Gastrocnemius medialis (tissue), 4 donors: ENCODE measurements at regions not wholly inside any gene's neighbourhood (a gene's known extent, or its start where the extent isn't known, plus 50 kb on each side); places are given as distances from the start of the nearest gene placed in this dataset.

ENCODE experiments used
- ATAC-seq, 2 donors: fragments of 150-250 bp; one replicate each; pipeline ENCODE4 v1.9.1; 2016
- DNase-seq, 2 donors: peaks; one replicate each; pipeline ENCODE4 v3.0.0-alpha.2; 2019
- H3K27ac ChIP-seq, 4 donors: fragments of 200-600 bp; sonication (generic); 1 replicate in 1 of 4; 2 replicates in 3 of 4; pipeline ENCODE4 v1.5.1; 2016 to 2018; ENCODE audit warnings: mild to moderate bottlenecking in 2 of 4, moderate library complexity in 1 of 4
- H3K27me3 ChIP-seq, 3 donors: fragments of 200-600 bp; sonication (generic) in 2 of 3; 1 replicate in 1 of 3; 2 replicates in 2 of 3; pipeline versions ENCODE4 v1.5.1 to v1.6.0; 2016 to 2019; ENCODE audit warnings: mild to moderate bottlenecking in 1 of 3, moderate library complexity in 1 of 3
- H3K36me3 ChIP-seq, 2 donors: fragments of 200-600 bp; sonication (generic) in 1 of 2; one replicate each; pipeline ENCODE4 v1.5.1; 2017 to 2018
- H3K4me1 ChIP-seq, 2 donors: fragments of 200-600 bp; sonication (generic) in 1 of 2; one replicate each; pipeline ENCODE4 v1.5.1; 2016 to 2017; ENCODE audit warnings: mild to moderate bottlenecking in 2 of 2
- H3K4me3 ChIP-seq, 4 donors: fragments of 200-600 bp; sonication (generic) in 3 of 4; 1 replicate in 1 of 4; 2 replicates in 3 of 4; pipeline ENCODE4 v1.5.1; 2016 to 2019; ENCODE audit warnings: mild to moderate bottlenecking in 2 of 4
- H3K9me3 ChIP-seq, 3 donors: fragments of 200-600 bp; sonication (generic) in 2 of 3; 1 replicate in 1 of 3; 2 replicates in 2 of 3; pipeline ENCODE4 v1.5.1; 2016 to 2019
- POLR2A ChIP-seq, 2 donors: fragments of 450-650 bp; IDR thresholded peaks; one replicate each; pipeline ENCODE4 v1.6.1; 2017; ENCODE audit warnings: antibody characterized with exemption in 2 of 2, mild to moderate bottlenecking in 2 of 2, moderate library complexity in 2 of 2
- in situ Hi-C, 4 donors: fragments of 200-750 bp; cut with MboI; loops; one replicate each; pipeline versions ENCODE4 v1.15.0 to v1.8.0; 2017; ENCODE audit warnings: low sequenced_read_pairs in 4 of 4
- intact Hi-C: fragments of 100-400 bp; cut with DNase I; formaldehyde crosslinking; loops from one replicate; pipeline ENCODE4 v1.15.1; 2023; ENCODE audit warnings: low total_unique reads
- TF ChIP-seq, protein P1 (sequence below), 5 experiments: fragments of 450-650 bp in 3 of 5; fragments of 200-600 bp in 2 of 5; sonication (generic) in 2 of 5; IDR thresholded peaks in 4 of 5; conservative IDR thresholded peaks in 1 of 5; 1 replicate in 4 of 5; 2 replicates in 1 of 5; pipeline ENCODE4 v1.5.1; 2016 to 2019; ENCODE audit warnings: antibody characterized with exemption in 5 of 5, mild to moderate bottlenecking in 3 of 5, moderate library complexity in 3 of 5

DNA sequence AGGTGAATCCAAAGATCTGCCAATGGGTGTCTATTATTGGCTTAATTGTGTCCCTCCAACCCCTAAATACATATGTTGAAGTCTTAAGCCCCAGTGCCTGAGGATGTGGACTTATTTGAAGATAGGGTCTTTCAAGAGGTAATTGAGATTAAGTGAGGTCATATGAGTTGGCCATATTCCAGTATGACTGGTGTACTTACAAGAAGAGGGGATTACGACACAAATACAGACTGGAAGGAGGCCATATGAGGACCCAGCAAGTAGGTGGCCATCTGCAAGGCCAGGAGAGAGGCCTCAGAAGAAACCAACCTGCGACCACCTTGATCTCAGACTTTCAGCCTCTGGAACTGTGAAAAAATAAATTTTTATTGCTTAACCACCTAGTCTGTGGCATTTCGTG, 121.1 kb upstream of the FN1 start:
- ATAC-seq, result no peak
- H3K27ac ChIP-seq, result no peak overlapping the region
- in situ Hi-C loops, result no loop called here

DNA sequence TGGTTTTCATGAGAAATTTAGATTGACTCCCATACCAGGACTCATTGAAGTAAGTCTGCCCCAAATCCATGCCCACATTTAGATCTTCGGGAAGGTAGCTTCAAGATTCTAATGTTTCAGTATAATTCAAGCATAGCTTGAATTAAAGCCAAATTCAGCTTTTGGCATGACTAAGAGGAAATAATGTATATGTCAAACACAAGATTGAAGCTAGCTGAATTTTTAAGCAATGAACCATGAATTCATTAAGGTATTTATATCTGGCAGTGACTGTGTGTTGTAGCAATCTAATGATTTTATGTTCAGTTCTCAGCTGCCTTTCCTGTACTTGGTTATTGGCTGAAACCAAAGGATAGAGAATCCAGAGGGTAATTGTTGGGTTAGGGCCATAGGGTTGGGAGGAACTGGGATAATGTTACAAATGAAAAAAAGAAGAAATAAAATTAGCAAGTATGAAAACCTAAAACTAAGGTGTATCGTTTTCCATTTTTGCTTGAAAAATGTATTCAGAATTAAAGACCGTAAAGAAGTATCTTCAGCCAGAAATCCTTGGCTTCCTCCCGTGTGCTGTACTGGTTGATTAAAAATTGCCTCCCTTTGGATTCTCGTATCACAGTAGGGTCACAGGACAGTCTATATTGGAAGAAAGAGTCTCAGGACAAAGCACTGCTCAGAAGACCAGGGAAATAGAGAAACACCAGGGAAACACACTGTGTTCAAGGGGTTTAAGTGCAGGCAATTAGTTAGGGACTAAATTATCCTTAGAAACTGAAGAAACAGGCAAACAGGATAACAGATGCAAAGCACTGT, 119.0 kb upstream of the FN1 start:
- H3K4me1 ChIP-seq, result no peaks in the 10 kb centered on the region
- no peaks in the 10 kb centered on the region for H3K36me3 ChIP-seq
- no peak for DNase-seq
- in situ Hi-C loops, result no loop called here
- no peak overlapping the region for H3K4me3 ChIP-seq
- intact Hi-C loops, result no loop called here
- H3K27me3 ChIP-seq, result no peaks in the 10 kb centered on the region
- TF ChIP-seq, protein P1, sequence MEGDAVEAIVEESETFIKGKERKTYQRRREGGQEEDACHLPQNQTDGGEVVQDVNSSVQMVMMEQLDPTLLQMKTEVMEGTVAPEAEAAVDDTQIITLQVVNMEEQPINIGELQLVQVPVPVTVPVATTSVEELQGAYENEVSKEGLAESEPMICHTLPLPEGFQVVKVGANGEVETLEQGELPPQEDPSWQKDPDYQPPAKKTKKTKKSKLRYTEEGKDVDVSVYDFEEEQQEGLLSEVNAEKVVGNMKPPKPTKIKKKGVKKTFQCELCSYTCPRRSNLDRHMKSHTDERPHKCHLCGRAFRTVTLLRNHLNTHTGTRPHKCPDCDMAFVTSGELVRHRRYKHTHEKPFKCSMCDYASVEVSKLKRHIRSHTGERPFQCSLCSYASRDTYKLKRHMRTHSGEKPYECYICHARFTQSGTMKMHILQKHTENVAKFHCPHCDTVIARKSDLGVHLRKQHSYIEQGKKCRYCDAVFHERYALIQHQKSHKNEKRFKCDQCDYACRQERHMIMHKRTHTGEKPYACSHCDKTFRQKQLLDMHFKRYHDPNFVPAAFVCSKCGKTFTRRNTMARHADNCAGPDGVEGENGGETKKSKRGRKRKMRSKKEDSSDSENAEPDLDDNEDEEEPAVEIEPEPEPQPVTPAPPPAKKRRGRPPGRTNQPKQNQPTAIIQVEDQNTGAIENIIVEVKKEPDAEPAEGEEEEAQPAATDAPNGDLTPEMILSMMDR (IDR thresholded peaks at IDR 0.05 in 4 of 5, conservative IDR thresholded peaks at IDR 0.05 in 1 of 5), result no peak
- no peak for TF ChIP-seq POLR2A (IDR thresholded peaks at IDR 0.05)
- no peaks in the 10 kb centered on the region for H3K9me3 ChIP-seq
- no peak for ATAC-seq
- H3K27ac ChIP-seq, result no peak overlapping the region

More for the DNA sequence above, 121.1 kb upstream of the FN1 start:
- Histone ChIP-seq H3K9me3 (no peaks in the 10 kb centered on the region), H3K4me1 (no peaks in the 10 kb centered on the region), H3K4me3 (no peak overlapping the region), H3K36me3 (no peaks in the 10 kb centered on the region), H3K27me3 (no peaks in the 10 kb centered on the region)
- DNase-seq, result no peak
- intact Hi-C loops, result no loop called here
- TF ChIP-seq, protein P1 (IDR thresholded peaks at IDR 0.05 in 4 of 5, conservative IDR thresholded peaks at IDR 0.05 in 1 of 5), result no peak
- no peak for TF ChIP-seq POLR2A (IDR thresholded peaks at IDR 0.05)

DNA sequence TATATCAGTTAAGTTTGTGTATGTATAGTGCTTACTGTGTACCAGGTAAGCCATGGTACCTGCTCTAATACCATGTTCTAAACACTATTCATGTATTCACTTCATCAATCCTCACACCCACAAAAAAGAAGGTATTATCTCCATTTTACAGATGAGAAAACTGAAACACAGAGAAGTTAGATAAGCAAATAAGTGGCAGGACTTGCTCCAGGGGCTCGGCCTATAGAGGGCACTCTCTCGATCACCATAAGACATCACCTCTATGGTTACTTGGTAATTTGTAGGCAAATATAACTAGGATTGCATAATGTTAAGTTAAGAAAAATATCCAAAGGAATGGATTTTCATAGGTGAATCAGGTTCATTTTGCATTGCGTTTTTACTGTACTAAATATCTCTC, 118.1 kb upstream of the FN1 start:
- Histone ChIP-seq H3K36me3 (no peaks in the 10 kb centered on the region), H3K4me1 (no peaks in the 10 kb centered on the region), H3K4me3 (no peak overlapping the region), H3K9me3 (no peaks in the 10 kb centered on the region), H3K27me3 (no peaks in the 10 kb centered on the region), H3K27ac (no peak overlapping the region)
- intact Hi-C loops, result no loop called here
- ATAC-seq (no peak), DNase-seq (no peak)
- in situ Hi-C loops, result no loop called here
- no peak for TF ChIP-seq POLR2A (IDR thresholded peaks at IDR 0.05)
- TF ChIP-seq, protein P1 (IDR thresholded peaks at IDR 0.05 in 4 of 5, conservative IDR thresholded peaks at IDR 0.05 in 1 of 5), result no peak

DNA sequence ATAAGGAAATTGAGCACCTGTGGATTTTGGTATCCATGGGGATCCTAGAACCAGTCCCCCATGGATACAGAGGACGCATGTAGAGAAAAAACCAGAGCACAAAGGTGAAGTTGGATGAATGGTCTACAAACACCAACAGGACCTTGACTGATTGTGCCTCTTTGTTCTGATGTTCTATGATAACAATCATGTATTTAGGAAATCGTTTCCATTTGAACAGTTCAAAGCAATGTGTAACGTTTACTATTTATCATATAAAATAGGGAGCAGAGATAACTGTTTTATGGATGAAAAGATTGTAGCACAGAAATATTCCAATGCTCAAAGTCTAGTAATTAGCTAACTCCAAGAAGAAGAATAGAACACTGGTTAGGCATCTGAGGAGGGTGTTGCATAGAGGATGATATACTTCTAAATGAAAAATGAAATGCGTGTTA, 116.3 kb upstream of the FN1 start:
- in situ Hi-C loops (no loop called here), intact Hi-C loops (no loop called here)
- DNase-seq, result no peak
- H3K4me3 ChIP-seq, result no peak overlapping the region
- no peaks in the 10 kb centered on the region for H3K36me3 ChIP-seq
- H3K9me3 ChIP-seq, result no peaks in the 10 kb centered on the region
- no peaks in the 10 kb centered on the region for H3K4me1 ChIP-seq
- no peak for ATAC-seq
- no peak overlapping the region for H3K27ac ChIP-seq
- H3K27me3 ChIP-seq, result no peaks in the 10 kb centered on the region
- TF ChIP-seq, protein P1 (IDR thresholded peaks at IDR 0.05 in 4 of 5, conservative IDR thresholded peaks at IDR 0.05 in 1 of 5), result no peak

GRCh38 chr2:215550331-215550730, 114.5 kb upstream of the FN1 start:
- TF ChIP-seq, protein P1 (IDR thresholded peaks at IDR 0.05 in 4 of 5, conservative IDR thresholded peaks at IDR 0.05 in 1 of 5), result no peak
- TF ChIP-seq POLR2A (IDR thresholded peaks at IDR 0.05), result no peak
- Histone ChIP-seq H3K36me3 (no peaks in the 10 kb centered on the region), H3K4me1 (no peaks in the 10 kb centered on the region), H3K27ac (no peak overlapping the region), H3K4me3 (no peak overlapping the region), H3K27me3 (no peaks in the 10 kb centered on the region), H3K9me3 (no peaks in the 10 kb centered on the region)
- in situ Hi-C loops, result no loop called here
- ATAC-seq, result no peak
- intact Hi-C loops, result no loop called here
- no peak for DNase-seq
